GM10266 (cell line): ENCODE measurements at regions not wholly inside any gene's neighbourhood (a gene's known extent, or its start where the extent isn't known, plus 50 kb on each side); places are given as distances from the start of the nearest gene placed in this dataset.

Experiments
- DNase-seq: peaks from one replicate; pipeline ENCODE4 v3.0.0; 2012; ENCODE audit errors: extremely low spot score
- CTCF ChIP-seq: IDR thresholded peaks from 2 replicates; pipeline ENCODE4 v1.5.1; 2012; ENCODE audit warnings: mild to moderate bottlenecking, low read depth; ENCODE audit not compliant: control insufficient read depth, insufficient read depth; ENCODE audit errors: missing control alignments

DNA sequence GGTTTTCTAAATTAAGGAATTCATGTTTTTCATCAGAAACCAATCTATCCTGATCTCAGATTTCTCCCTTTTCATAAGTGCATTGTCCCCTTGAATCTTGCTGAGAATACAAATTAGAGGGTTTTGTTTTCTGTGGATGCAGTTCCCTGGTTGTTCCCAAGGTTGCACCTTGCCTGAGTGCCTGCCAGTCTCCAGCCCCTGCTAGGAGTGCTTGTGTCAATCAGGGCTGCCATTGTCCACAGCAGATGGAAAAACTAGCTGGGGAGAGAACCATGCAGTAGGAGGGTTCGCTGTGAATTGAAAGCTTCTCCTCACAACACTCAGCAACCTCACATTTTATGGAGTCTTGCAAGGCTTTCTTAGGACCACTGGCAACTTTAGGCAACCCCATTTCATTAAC, 210.8 kb upstream of the CTNNB1 start:
- DNase-seq, result no peak
- TF ChIP-seq CTCF, result no peak

DNA sequence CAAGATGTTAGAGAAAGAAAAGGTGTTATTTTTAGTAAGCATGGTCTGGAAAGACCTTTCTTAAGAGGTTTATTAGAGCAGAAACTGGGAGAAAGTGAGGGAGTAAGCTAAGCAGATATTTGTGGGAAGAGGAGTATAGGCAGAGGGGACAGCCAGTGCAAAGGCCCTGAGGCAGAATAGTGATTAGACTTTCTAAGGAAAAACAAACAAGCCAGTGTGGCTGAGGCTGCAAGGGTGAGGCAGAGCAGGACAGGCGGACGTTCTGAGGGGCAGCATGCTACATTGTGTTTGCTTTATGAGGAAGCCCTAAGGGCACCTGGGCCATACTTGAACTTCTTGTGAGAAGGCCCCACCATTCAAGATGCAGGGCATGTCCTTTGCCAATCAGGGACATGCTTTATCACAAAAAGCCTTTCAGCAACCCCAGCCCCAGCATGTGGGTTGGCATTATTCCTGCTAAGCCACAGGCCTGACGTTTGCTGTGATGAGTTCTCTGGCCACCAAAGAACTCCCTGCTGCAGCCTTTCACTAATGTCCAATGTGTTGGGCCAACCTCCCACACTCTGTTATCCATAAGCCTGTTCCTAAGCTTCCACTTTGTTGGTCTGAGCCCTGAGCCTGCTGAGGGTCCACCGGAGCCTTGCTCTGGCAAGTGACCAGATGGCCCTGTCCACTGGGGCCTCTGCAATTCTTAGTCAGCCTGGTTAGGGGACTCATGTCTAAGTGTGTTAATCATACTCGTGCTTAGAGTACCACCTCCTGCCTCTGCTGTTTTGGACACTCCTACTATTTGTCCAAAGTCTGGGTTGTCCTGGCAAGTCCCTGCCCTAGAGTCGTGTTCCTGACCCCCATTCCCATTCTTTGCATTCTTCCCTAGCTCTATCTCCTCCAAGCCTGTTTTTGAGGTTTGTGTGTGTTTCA, 209.9 kb upstream of the CTNNB1 start:
- DNase-seq, result no peak
- TF ChIP-seq CTCF, result no peak

GRCh38 chr3:40990062-40990456, 209.2 kb upstream of the CTNNB1 start:
- TF ChIP-seq CTCF, result no peak
- no peak for DNase-seq

GRCh38 chr3:40992023-40992422, 207.3 kb upstream of the CTNNB1 start:
- no peak for DNase-seq

DNA sequence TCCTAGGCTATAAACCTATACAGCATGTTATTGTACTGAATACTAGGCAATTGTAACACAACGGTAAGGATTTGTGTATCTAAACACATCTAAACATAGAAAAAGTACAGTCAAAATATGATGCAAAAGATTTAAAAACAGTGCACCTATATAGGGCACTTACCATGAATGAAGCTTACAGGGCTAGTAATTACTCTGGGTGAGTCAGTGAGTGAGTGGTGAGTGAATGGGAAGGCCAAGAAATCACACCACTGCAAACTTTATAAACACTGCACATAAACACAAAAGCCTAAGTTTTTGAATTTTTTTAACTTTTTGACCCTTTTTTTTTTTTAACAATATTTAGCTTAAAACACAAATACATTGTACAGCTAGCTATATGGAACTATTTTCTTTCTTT, 204.7 kb upstream of the CTNNB1 start:
- no peak for TF ChIP-seq CTCF
- no peak for DNase-seq

More at GRCh38 chr3:40992023-40992422, 207.3 kb upstream of the CTNNB1 start:
- TF ChIP-seq CTCF, result no peak

DNA sequence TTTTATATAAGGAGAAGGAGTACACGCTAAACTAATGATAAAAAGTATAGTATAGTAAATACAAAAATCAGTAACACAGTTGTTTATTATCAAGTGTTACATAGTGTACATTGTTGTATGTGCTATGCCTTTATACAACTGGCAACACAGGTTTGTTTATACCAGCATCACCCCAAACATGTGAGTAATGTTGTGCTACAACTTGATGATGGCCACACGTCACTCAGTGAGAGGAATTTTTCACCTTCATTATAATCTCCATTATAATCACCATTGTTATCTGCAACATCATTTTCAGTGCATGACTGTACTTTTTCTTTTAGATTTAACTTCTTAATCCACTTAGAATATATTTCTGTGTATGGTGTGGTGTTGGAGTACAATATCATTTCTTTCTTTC, 204.0 kb upstream of the CTNNB1 start:
- TF ChIP-seq CTCF, result no peak
- no peak for DNase-seq

GRCh38 chr3:40996382-40996781, 202.9 kb upstream of the CTNNB1 start:
- DNase-seq, result no peak
- no peak for TF ChIP-seq CTCF
